HCT116 (cell line): ENCODE measurements at regions not wholly inside any gene's neighbourhood (a gene's known extent, or its start where the extent isn't known, plus 50 kb on each side); places are given as distances from the start of the nearest gene placed in this dataset.

Experiments
- CEBPB ChIP-seq: IDR thresholded peaks from 2 replicates; pipeline ENCODE4 v1.6.1; 2012; ENCODE audit warnings: low read depth
- EZH2 ChIP-seq: fragments of 200-600 bp; sonication (generic); IDR thresholded peaks from 2 replicates; pipeline ENCODE4 v1.6.1; 2017; ENCODE audit warnings: antibody characterized with exemption, mixed run types
- JUND ChIP-seq: IDR thresholded peaks from 2 replicates; pipeline ENCODE4 v1.6.1; 2012
- POLR2A ChIP-seq: IDR thresholded peaks from 2 replicates; pipeline ENCODE4 v1.7.0; 2011; ENCODE audit warnings: borderline replicate concordance; ENCODE audit not compliant: insufficient read depth, insufficient read length; ENCODE audit errors: extremely low read depth
- POLR2AphosphoS5 ChIP-seq: IDR thresholded peaks from 2 replicates; pipeline ENCODE4 v1.6.1; 2011; ENCODE audit warnings: mild to moderate bottlenecking, low read depth, low read length, moderate library complexity
- RAD21 ChIP-seq: IDR thresholded peaks from 2 replicates; pipeline ENCODE4 v1.6.1; 2012; ENCODE audit warnings: low read depth, mild to moderate bottlenecking
- SRF ChIP-seq: IDR thresholded peaks from 2 replicates; pipeline ENCODE4 v1.6.1; 2012; ENCODE audit warnings: low read depth
- TCF7L2 ChIP-seq: IDR thresholded peaks from 2 replicates; pipeline ENCODE4 v1.7.0; 2011; ENCODE audit warnings: borderline replicate concordance, inconsistent platforms; ENCODE audit not compliant: insufficient read depth, insufficient read length; ENCODE audit errors: extremely low read depth
- YY1 ChIP-seq: IDR thresholded peaks from 2 replicates; pipeline ENCODE4 v1.6.1; 2011; ENCODE audit warnings: low read length, low read depth, moderate library complexity, mild to moderate bottlenecking; ENCODE audit not compliant: insufficient replicate concordance; ENCODE audit errors: extremely low read depth
- ZBTB33 ChIP-seq: IDR thresholded peaks from 2 replicates; pipeline ENCODE4 v1.6.1; 2011; ENCODE audit warnings: mild to moderate bottlenecking, low read length, moderate library complexity; ENCODE audit not compliant: insufficient replicate concordance; ENCODE audit errors: extremely low read depth
- TF ChIP-seq, protein P1 (sequence below), 3 experiments: fragments of 200-600 bp in 1 of 3; sonication (generic) in 1 of 3; IDR thresholded peaks in 2 of 3; conservative IDR thresholded peaks in 1 of 3; 2 replicates each; pipeline ENCODE4 v1.5.1; 2012 to 2017; ENCODE audit warnings: low read depth in 2 of 3, low read length in 2 of 3, antibody characterized with exemption in 1 of 3, borderline replicate concordance in 1 of 3, control low read depth in 1 of 3, mild to moderate bottlenecking in 1 of 3, mixed read lengths in 1 of 3, mixed run types in 1 of 3, moderate library complexity in 1 of 3; ENCODE audit not compliant: insufficient read depth in 1 of 3

DNA sequence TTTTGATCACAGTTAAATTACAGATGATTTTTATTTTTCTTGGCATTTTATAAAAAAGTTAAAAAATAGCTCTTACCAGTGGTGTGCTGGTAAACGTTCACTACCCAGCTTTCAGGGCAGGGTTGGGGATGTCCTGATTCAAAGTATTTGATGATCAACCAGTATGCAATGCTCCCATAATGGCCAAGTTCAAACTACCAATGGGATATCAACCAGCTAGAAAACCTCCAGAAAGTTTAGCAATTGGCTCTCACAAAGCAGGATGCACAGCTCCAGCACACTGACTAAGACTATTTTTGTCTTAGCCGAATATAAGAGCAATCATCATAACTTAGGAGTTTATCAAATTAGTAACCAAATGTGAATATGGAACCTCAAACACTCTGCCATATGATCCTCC, 108.0 kb upstream of the PDE5A start:
- no peak for TF ChIP-seq EZH2
- TF ChIP-seq POLR2AphosphoS5, result no peak
- TF ChIP-seq RAD21, result no peak
- TF ChIP-seq, protein P1, sequence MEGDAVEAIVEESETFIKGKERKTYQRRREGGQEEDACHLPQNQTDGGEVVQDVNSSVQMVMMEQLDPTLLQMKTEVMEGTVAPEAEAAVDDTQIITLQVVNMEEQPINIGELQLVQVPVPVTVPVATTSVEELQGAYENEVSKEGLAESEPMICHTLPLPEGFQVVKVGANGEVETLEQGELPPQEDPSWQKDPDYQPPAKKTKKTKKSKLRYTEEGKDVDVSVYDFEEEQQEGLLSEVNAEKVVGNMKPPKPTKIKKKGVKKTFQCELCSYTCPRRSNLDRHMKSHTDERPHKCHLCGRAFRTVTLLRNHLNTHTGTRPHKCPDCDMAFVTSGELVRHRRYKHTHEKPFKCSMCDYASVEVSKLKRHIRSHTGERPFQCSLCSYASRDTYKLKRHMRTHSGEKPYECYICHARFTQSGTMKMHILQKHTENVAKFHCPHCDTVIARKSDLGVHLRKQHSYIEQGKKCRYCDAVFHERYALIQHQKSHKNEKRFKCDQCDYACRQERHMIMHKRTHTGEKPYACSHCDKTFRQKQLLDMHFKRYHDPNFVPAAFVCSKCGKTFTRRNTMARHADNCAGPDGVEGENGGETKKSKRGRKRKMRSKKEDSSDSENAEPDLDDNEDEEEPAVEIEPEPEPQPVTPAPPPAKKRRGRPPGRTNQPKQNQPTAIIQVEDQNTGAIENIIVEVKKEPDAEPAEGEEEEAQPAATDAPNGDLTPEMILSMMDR (IDR thresholded peaks at IDR 0.05 in 2 of 3, conservative IDR thresholded peaks at IDR 0.05 in 1 of 3; ENCODE audit: borderline replicate concordance in 1 of 3, insufficient read depth in 1 of 3, low read depth in 2 of 3, low read length in 2 of 3), result no peak
- no peak for TF ChIP-seq POLR2A
- no peak for TF ChIP-seq ZBTB33
- no peak for TF ChIP-seq SRF
- TF ChIP-seq TCF7L2, result no peak
- TF ChIP-seq CEBPB, result no peak
- TF ChIP-seq JUND, result no peak
- TF ChIP-seq YY1, result no peak
